ENCODE measurements at regions not wholly inside any gene's neighbourhood (a gene's known extent, or its start where the extent isn't known, plus 50 kb on each side); places are given as distances from the start of the nearest gene placed in this dataset.

- no peak for TF ChIP-seq CTCF (conservative IDR thresholded peaks at IDR 0.05; ENCODE audit: low read depth, low read length)
- TF ChIP-seq EZH2 (IDR thresholded peaks at IDR 0.05; ENCODE audit: borderline replicate concordance, low read depth, low read length, poor library complexity, severe bottlenecking), result no peak
These were observed 104.8 kb upstream of the IPO9 start for GRCh38 chr1:201724039-201724765.
